ENCODE measurements at regions not wholly inside any gene's neighbourhood (a gene's known extent, or its start where the extent isn't known, plus 50 kb on each side); places are given as distances from the start of the nearest gene placed in this dataset.

DNA sequence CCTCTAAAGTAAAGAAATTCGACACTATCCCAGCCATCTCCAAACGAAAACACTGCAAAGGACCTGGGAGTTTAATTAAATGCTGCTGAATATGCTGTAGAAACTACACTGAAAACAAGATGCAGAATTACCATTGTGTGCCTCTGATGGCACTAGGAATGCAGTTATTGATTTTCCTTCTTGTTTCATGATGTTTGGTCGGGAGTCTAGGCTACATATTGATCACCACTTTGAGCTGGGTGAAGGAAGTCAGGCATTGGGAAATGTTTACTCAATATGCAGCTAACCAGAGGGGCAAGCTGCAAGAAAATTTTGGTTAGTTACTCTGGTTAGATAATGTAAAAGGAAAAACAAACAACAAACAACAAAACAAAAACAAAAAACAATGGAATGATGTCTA lies 650.7 kb upstream of the GALNTL6 start:
- no peak for DNase-seq (ENCODE audit: low spot score)

DNA sequence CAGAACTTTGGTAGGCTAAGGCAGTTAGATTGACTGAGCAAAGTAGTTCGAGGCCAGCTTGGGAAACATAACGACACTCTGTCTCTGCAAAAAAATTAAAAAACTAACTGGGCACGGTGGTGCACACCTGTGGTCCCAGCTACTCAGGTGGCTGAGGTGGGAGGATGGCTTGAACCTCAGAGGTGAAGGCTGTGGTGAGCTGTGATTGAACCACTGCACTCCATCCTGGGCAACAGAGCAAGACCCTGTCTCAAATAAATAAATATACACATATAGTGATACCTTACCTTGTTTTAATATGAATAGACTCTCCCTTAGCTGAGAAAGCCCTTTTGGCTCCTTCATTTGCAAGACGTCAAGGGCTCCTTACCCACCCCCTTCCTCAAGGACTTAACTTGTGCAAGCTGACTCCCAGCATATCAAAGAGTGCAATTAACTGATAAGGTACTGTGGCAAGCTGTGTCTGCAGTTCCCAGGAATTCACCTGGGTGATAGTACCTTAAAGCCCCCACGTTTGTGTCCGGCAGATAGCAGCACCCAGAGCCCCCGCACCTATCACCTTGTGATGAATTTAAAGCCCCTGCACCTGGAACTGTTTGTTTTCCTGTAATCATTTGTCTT lies 655.6 kb upstream of the GALNTL6 start:
- DNase-seq (ENCODE audit: low spot score), result no peak

DNA sequence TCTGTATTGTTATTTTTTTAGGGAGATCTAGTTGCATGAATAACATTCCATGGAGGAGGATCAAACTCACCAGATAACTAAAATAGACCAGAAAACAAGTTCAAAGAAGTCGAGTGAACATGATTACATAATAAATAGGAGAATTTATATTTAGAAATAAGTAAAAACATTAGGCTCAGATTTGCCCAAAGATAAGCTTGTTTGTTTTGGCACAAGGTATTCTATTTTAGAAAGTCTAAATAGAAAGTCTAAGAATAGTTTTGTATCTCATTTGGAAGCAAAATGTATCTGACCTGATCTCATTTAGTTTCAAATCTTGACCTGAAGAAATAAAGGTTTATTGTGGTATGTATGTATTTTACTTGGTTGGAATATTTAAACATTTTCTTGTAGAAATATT lies 670.6 kb upstream of the GALNTL6 start:
- no peak for DNase-seq (ENCODE audit: low spot score)

DNA sequence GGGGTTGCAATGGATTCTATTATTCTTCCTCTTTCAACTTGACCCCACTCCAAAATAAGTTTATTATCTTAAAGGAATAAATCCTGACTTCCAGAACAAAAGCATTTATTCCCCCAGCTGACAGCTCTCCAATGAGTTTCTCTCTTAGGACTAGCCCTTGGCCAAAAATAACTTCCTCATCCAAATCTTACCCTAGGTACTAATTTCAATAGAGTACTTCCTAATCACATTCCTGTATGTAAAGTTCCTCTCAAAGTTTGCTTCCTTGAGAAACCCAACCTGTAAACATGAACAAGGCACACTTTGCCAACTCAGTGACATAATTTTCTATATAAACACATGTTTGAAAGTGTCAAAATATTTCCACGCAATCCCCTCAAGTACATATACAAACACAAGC lies 671.2 kb upstream of the GALNTL6 start:
- no peak for DNase-seq (ENCODE audit: low spot score)

DNA sequence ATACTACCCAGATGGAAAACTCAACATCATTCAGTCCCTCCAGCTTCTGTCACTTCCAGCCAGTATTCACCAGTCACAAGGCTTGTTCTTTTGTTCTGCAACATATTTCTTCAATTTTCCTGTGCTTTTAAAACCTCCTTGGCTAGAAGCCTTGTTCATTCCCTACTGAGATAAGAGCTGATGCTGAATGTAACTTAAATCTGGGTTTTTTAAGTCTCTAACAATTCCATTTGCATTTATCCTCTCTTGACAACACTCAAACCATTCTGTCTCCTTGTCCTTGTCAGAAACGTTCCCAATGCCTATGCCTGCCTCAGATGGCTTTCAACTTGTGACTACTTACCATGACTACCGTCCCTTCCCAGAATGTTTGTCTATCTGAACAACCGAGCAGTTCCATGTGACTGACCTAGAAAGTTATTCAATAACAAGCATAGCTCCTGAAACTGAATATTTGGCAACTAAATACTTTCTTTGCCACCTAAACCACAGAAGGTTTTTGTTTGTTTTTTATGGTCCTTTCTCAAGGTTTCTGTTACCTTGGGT lies 682.9 kb upstream of the GALNTL6 start:
- DNase-seq (ENCODE audit: low spot score), result no peak

DNA sequence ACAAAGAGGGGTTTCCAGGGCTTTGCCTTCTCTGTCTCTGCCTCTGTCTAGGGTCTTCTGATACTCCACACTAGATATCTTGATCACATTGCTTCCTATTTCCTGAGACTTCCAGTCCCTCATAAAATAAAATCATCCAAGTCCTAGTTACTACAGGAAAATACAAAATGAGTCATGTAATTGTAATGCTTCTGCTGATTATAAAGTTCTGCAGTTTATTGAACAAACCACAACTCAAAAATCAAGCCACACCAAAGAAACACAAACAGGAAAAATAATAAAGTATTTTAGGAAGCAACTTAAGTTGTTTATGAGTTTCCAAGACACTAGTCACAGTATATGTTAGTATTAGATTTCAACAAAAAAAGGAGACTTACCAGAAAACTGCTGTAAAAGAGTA lies 695.1 kb upstream of the GALNTL6 start:
- no peak for DNase-seq (ENCODE audit: low spot score)

DNA sequence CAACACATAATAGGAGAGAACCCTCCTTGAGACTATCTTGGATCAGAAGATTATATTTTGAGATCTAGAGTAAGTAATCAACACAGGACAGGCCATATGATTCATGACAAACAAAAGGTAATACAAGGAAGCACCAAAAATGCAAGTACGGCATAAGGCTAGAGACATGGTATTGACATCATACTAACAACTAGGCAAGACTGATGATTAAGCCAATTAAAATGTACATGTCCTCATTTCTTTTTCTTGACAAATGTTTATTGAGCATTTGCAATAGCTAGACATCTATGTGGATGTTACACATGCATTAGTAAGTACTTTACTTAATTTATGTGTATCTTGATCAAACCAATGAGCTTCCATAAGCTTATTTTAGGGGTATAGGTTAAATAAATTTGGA lies 695.7 kb upstream of the GALNTL6 start:
- no peak for DNase-seq (ENCODE audit: low spot score)

DNA sequence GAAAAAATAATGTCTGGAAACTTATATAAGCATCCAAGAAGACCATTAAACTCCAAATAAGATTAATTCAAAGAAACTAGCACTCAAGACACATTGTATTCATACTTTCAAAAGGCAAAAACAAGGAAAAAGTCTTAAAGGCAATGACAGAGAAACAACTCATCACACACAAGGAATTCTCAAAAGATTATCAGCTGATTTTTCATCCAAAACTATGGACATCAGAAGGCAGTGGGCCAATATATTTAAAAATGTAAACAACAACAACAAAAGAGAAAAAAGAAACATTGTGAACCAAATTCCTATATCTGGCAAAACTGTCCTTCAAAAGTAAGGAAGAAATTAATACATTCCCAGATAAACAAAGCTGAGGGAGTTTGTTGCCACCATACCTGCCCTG lies 711.4 kb upstream of the GALNTL6 start:
- no peak for DNase-seq (ENCODE audit: low spot score)

DNA sequence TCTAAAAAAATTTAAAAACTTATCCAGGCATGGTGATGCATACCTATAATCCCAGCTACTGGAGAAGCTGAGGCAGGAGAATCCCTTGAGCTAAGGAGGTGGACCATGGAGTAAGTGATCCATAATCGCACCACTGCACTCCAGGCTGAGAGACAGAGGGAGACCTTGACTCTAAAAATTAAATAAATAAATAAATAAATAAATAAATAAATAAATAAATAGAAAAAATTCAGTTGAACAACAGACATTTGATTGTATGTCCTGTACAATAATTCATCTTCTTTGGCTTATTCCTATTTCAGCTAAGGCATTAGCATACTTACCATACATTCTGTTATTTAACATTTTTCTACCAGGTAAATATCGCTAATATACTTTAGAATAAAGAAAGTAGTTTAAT lies 726.1 kb upstream of the GALNTL6 start:
- no peak for DNase-seq (ENCODE audit: low spot score)

DNA sequence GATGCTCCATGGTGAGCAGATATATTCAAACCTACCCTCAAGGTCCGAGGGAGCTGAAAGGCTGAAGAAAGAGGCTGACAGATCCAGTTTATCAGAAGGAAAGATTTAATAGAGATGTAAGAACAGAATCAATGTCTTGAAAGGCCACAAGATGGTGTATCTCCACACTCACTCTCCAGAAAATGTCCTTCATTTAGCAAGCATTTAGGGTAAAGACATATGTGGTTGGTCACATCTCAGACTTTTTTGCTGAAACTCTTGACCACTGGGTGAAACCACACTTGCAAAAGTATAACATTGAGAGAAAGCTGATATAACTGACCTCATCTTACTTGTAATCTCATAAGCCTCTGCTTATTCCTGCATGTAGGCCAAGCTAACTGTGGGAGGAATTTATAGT lies 745.8 kb upstream of the GALNTL6 start:
- DNase-seq (ENCODE audit: low spot score), result no peak

DNA sequence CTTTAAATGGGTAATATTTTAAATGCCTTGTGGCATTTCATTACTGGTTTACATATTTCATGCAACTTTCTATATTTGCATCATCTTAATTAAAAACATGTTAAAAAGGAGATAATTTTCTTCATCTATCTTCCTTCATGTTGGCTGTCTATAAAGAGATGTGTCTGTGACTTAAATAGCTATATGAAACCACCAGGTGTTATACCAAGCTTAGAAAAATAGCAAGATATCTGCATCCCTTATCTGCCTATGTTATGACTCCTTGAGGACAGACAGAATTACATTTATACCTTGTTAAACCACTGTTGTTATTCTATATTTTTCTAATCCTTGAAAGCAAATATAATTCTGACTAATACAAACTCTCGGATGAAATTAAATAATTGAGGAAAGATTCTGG lies 763.8 kb upstream of the GALNTL6 start:
- no peak for DNase-seq (ENCODE audit: low spot score)

DNA sequence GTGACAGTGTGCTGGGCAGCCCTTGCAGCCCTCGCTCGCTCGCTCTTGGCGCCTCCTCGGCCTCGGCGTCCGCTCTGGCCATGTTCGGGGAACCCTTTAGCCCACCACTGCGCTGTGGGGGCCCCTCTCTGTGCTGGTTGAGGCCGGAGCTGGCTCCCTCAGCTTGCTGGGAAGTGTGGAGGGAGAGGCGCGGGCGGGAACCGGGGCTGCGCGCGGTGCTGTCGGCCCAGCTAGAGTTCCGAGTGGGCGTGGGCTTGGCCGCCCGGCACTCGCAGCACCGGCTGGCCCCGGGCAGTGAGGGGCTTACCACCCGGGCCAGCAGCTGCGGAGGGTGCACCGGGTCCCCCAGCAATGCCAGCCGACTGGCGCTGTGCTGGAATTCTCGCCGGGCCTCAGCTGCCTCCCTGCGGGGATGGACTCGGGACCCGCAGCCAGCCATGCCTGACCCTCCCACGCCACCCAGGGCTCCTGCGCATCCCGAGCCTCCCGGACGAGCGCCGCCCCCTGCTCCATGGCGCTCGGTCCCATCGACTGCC lies 770.1 kb upstream of the GALNTL6 start:
- no peak for DNase-seq (ENCODE audit: low spot score)

DNA sequence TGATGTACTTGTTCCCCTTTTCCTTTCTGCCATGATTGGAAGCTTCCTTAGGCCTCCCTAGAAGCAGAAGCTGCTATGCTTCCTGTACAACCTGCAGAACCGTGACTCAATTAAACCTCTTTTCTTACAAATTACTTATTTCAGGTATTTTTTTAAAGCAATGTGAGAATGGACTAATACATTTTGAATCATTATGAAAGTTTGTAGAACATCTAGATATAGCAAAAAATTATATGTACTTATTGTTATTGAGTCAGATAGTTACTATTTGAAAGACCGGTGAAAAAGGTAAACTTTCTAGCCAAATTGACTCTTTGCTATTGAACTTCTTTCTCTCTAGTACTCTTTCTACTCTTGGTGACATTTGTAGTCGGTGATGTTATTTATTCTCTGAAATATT lies 777.3 kb upstream of the GALNTL6 start:
- no peak for DNase-seq (ENCODE audit: low spot score)

DNA sequence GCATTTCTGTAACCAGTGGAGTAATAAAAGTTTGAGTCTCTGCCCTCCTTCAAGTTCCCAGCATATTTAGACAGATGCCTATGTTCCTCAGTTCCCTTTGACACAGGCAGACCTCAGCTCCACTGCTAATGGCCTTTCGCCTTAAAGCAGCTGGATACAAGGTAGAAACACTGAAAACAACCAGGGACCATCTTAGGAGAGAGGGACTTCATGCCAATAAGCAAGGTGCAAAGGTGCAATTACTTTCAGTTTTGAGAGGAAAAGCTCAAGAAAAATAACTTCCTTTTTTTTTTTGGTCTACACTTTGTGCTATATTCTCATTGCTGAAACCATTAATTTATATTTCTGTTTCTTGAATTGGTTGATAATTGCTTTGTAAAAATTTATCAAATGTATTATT lies 781.9 kb upstream of the GALNTL6 start:
- no peak for DNase-seq (ENCODE audit: low spot score)

DNA sequence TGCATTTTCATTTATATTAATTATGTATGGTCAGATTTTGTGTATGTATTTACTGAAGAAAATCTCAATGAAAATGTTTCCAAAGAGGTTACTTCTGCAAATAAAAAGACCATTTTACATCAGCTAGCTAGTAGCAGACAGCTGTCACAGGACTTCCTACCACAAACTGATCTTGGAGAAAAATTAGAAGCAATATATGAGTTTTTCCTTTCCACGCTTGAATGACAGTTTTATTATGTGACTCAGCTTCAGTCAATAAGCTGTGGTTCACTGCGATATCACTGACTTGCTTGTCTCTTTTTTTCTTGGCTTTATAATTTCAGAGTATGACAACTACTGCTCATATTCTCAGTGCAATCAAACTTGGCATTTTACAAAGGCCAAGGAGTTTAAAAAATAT lies 787.4 kb upstream of the GALNTL6 start:
- no peak for DNase-seq (ENCODE audit: low spot score)

DNA sequence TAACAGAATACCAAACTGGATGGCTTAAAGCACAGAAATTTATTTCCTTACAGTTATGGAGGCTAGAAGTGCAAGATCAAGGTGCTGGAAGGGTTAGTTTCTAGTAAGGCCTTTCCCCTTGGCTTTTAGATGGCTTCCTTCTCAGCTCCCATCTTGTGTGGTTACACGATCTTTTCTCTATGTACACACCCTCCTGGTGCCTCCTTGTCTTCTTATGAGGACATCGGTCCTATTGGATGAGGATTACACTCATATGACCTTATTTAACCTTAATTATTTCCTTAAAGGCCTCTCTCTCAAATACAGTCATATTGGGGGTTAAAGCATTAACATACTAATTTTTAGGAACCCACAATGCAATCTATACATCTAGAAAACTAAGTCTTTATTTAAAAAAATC lies 787.9 kb upstream of the GALNTL6 start:
- DNase-seq (ENCODE audit: low spot score), result no peak

DNA sequence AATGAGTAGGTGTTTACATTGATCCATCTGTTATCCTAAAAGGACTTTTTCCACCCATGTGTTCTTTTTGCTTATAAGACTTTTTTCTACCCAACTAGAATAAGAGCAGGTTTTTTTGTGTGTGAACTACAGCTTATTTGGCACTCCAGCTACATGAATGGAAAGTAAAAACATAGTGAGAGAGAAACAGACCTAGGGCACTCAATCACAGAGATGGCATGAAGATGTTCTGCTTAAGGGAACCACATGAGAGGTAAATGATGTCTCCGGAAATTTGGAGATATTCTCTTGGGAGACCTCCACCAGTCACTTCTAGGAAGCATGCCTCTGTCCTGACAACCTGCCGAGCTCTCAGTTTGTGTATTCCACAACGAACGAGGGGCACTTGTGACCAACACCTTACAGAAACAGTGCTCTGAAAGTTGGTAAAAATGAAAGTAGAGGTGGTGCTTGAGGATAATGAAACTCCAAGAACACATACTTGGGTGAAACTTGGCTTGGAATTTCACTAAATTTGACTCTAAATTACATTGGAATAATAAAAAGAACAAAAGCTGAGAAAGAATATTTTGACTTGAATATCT lies 788.4 kb upstream of the GALNTL6 start:
- DNase-seq (ENCODE audit: low spot score), result no peak

DNA sequence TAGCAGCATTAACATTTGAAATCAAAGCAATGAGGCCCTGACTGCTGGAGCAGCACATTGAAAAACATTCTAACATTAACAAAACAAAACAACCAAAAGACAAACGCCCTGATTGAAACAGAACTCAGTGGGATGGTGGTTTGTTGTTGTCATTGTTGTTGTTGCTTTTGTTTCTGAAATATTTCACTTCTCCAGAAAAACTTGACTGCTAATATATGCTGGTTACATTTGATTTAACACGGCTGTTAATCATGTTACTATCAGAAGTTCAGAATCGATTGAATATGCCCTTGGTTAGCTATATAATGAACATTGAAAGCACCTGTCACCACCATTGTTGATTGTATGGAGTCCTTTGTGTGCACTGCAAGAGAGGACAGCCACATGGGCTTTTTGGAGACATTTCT lies 790.4 kb upstream of the GALNTL6 start:
- no peak for DNase-seq (ENCODE audit: low spot score)

DNA sequence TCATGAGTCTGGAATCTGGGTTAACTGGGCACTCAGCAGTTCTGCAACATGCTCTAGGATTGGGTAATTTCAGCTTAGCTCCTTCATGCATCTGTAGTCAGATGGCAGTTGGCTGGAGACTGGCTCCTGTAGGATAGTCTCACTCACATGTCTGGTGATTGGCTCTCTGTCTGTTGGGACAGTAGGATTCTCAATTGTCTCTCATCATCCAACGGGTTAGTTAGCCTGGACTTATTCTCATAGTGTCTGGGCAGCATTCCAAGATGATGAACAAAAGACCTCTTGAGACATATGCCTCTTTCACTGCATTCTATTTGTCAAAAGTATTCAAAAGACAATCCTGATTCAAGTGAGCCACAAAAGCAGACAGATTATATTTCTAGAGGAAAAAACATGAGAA lies 795.6 kb upstream of the GALNTL6 start:
- no peak for DNase-seq (ENCODE audit: low spot score)

DNA sequence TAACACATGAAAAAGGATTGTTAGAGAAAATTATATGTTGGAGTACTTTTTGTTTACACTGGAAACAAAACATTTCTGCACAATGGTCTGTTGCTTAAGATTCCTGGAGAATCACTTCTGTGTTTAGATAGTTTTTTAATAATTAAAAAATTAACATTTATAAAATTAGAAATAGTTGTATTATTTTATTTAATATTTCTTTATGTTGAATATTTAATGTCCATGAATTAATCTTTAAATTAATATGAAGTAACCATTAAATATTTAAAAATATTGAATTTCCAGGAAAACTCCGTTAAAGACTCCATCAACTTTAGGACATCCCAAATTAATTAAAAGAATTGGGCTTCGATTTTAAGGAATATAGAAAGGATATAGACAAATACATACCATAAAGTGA lies 797.1 kb upstream of the GALNTL6 start:
- no peak for DNase-seq (ENCODE audit: low spot score)

DNA sequence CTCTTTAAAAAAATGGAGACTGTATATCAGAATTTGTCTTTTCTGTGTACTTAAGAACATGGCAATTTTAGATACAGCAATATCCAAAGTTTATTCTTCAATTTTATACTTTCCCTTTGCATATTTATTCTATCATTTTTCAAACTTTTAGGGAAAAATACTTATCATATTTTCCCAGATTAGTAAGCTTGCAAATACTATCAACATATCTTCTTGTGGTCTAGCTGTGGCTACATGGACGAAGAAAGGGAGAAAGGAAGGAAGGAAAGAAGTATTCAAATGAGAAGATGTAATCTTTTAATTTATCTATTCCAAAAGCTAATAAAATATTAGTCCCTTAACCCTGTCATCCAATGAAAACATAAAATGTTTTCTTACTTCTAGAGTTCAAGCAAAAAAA lies 797.8 kb upstream of the GALNTL6 start:
- no peak for DNase-seq (ENCODE audit: low spot score)

DNA sequence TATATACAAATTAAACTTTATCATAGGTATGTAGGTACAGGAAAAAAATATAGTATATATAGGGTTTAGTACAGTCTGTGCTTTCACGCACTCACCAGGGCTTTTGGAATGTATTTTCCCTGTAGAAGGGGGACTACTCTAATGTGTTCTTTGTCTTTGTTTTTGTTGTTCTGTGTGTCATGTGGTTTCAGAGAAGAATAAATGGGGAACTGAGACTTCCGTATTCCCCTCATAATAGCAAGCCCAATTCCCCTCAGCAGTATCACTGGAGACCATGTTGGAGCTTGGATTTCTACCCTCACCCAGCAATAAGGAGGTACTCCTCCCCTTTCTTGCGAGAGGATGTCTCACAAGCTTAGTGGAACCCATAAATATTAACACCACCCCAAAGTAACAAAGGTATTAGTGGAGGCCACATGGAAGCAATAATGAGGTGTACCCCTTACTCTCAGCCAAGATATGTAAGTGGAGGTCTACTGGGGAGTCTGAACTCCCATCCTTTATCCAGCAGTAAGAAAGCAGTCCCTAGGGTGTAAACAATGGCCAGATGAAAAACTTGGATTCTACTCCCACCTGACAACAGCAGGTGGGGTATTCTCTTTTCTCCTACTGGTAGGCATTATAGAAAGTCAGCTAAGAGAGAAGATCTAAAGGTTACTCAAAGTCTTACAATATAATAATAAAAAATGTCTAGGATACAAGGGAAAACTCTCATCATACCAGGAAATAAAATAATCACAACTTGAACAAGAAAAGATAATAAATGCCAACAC lies 805.4 kb upstream of the GALNTL6 start:
- no peak for DNase-seq (ENCODE audit: low spot score)

DNA sequence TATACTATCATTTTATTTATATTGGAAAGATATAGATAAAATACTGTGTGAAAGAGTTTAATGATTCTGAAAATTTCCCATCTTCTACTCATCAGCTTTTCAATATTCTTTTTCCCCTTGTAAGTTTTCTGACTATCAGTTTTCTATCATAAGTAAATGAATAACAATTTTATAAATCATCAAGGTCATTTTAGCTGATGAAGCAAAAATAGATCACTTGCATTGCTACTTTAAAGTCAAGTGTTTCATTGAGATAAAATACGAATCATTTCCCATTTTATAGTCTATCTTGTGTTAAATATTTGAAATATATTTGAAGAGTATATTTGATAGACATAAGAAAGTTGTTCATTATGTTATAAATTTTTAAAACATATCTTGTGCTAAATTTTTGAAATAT lies 811.0 kb upstream of the GALNTL6 start:
- no peak for DNase-seq (ENCODE audit: low spot score)
